HCEC 1CT (cell line): ENCODE measurements at regions not wholly inside any gene's neighbourhood (a gene's known extent, or its start where the extent isn't known, plus 50 kb on each side); places are given as distances from the start of the nearest gene placed in this dataset.
A peak's percentile ranks its signal among the peaks of the same experiment; 100 is the strongest.
"Not testable (repeated sequence)": the region's sequence is repeated elsewhere in the genome, so short reads cannot be mapped to it uniquely, and the experiment has no call there.

Source experiments
- DNase-seq: peaks from one replicate; pipeline ENCODE4 v3.0.0-alpha.2; 2017

DNA sequence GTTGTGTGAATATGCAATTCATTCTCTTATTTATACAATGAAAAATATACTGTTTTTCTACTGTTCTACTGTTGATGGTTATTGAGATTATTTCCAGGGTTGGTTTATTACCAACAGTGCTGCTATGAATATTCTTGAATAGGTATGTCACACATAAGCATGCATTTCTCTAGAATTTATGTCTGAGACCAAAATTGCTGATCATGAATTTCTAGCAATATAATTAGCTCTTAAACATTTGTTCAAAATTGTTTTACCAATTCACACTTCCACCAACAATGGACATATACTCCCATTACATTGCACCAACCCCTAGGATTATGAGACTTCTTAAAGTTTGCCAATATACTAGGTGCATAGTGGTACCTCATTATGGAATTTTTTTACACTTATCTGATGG lies 164.1 kb upstream of the KCNQ5 start:
- DNase-seq = no peak

DNA sequence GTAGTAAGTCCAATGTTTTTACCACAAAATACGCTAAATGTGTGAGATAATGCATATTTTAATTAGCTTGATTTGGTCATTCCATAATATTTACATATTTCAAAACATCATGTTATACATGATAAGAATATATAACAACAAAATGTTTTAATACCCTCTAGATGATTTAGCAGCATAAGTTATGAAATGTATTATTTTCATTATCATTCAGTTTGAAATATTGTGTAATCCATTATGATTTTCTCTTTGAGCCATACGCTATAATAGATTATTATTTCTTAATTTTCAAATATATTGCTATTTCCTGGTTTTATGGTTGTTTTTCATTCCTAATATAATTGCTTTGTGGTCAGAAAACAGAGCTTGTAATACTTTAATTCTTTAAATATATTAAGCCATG lies 163.3 kb upstream of the KCNQ5 start:
- no peak for DNase-seq

DNA sequence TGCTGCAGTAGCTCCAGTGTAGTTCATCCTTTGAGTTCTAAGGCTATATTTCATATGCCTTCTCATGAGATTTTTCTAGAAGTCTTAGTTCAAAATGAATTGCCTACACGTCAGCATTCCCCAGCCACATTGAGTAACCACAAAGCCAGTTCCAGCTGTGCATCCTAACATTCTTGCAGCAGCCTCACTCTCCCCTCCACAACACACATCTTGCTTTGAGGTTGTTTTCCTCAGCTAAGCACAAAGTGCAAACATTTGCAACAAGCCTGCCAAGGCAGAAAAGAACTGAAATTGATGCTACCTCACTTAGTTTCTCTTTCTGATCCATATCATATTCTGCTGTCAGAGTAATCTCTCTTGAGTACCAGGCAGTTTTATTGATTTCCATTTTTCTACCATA lies 160.7 kb upstream of the KCNQ5 start:
- peak; percentile 63 for DNase-seq

DNA sequence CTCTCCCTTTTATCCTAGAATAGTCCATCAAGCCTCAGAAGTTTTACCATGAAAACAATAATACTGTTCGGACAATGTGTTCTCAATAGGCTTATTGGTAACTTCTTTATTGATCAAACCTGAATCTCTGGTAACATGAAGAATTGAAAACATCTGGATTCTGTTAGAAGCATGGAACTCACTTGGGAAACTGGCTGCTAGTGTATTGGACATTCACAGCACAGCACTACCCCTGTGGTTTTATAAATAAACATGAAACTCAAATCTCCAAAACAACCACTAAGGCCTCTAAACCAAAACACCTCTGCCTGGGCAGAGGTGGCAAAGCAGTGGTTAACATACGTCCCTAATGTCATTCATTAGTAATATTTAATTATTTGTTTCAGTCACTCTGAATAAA lies 157.6 kb upstream of the KCNQ5 start:
- peak; percentile 27 for DNase-seq

DNA sequence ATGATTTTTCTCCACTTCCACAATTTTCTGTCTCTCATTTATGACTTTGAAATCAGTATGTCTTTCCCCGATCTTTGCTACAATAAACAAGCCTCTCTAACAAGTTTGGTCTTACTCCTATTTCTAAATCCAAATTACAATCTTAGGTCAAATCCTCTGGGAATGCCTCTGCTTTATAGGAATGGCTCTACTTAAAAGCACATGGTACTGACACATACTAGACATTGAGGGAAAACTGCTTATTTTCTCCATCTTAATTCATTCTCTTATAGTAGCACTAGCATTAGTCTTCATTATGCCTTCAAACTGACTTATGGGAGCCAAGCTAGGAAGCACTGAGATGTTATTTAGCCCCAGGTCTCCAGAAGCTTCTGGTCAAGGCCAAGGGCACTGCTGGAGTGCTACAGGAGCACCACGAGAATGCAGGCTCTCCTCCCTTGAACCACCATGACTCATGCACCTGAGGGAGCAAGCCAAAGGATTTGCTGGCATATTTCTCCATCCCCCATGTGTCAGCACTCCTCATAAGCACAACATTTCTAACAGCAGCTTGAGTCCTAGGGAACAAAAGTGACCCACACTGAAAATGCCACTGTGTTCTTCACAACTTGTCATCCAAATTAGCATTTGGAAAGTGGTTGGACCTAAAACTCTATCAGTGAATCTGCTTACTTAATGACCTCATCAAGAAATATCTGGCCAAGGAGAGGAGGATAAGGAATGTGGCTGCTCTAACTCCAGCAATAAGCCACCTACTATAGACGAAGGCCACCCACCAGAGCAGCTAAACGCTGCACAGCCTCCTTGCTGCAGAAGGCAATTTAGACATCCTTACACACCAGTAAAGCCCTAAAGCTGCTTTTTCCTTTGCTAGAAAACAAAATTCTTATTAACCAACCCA lies 156.8 kb upstream of the KCNQ5 start:
- peak; percentile 80 for DNase-seq

DNA sequence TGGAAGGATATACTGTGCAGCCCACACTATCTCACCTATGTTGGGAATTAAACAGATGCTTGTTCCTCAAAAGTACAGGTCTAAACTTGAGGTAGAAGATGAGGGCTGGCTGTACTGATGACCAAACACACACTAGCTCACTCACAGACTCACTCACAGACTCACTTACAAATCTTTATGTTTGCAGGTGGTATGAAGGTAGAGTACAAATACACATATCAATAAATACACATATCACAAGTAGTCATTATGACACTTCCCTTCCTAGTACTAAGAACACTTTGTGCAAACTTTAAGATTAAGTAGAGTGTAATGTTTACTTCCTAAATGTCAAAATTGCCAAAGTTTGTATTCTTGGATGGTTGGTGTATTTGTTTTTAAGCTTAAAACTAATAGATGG lies 155.4 kb upstream of the KCNQ5 start:
- DNase-seq = no peak

DNA sequence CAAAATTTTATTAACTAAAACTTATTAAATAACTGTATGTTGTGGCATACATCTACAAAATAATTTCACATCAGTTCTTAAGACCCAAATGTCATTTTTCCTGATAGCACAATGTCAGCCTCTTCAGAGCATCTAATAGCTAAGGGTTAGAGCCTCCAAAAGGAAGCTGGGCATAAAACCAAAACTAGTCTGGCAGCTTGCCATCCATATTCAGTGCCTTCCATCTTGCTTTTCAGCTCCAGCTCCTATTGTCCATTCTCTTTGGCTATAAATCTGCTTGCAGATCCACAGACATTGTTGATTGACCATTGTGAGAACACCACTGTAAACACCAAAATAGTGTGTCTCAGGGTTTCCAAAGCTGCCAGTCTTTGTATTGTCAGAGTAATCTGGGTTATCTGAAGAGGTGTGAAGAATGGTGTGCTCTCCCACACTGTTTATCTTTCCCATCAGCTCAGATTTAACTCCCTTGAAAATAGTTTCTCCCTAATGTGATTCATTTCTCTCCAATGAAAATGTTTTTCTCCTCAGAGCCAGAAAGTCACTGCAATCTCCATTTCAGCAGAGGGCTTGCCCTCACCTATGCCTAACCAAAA lies 154.8 kb upstream of the KCNQ5 start:
- no peak for DNase-seq

DNA sequence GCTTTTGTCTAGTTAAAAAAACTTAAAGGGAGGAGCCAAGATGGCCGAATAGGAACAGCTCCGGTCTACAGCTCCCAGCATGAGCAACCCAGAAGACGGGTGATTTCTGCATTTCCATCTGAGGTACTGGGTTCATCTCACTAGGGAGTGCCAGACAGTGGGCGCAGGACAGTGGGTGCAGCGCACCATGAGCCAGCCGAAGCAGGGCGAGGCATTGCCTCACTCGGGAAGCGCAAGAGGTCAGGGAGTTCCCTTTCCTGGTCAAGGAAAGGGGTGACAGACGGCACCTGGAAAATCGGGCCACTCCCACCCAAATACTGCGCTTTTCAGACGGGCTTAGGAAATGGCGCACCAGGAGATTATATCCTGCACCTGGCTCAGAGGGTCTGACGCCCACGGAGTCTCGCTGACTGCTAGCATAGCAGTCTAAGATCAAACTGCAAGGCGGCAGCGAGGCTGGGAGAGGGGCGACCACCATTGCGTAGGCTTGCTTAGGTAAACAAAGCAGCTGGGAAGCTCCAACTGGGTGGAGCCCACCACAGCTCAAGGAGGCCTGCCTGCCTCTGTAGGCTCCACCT lies 152.4 kb upstream of the KCNQ5 start:
- not testable (repeated sequence) for DNase-seq

DNA sequence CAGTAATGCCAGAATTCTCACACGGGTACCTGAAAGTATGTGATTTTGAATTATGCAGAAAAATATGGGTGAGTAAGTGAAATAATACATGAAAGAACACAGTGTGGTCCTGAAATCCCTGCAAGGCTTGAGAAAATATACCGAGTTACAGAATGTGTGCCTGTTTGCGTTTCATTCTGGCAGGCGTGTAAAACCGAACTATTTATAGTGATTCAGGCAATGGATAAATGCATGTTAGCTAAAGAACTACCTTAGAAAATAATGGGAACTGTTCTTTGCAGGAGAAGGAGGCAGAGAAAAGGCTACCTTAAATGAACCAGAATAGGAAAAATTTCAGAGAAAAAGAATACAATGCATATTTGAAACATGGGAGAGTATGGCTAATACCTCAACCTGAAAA lies 145.8 kb upstream of the KCNQ5 start:
- no peak for DNase-seq

DNA sequence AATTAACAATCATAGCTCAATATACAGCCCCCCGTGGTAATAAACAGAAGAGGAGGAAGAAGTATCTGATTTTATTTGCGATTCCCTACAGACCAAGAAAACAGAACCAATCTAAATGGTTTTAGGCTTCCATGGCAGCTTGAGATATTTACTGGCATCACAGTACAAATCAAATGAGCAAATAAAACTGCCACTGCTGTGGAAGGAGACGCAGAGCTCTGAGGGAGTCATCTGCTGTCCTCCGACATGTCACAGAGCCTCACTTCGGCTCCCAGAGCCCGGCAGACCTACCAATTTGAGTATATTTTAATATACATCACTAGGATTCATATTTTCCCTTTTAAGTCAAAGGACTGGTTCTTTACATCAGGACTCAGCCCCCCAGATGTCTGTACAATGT lies 145.2 kb upstream of the KCNQ5 start:
- DNase-seq = no peak

DNA sequence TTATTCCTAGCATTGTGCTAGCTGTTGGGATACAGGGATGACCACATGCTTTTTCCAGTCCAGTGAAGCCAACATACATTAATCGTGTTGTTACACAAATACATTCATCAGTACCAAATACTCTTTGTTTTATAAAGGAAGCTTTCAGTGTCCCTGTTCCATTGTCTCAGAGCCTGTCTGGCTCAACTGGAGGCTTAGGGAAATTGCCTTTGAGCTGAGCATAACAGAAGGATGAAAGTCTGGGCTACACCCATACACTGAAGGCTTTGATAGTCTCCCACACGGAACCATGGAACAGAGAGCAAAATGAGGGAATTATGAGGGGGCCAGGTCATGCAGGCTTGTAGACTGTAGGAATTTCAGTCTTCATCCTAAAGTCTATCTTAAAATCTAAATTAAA lies 126.4 kb upstream of the KCNQ5 start:
- DNase-seq = no peak

DNA sequence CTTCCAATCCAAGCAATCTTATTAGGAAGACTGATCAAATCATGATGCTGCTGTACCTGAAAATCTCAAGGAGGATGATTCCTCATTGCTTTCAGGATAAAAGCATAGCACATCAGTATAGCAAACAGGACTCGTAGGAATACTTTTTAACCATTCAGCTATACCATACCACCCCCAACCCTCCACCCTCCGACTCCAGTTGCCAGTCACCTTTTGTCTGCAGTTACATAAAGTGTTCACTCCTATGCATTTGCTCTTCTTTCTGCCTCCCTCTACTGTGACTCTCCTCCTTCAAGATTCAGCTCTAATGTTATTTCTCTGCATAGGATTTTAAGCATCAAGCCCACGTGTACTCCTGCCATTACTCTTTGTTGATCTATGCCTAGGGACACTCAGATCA lies 124.7 kb upstream of the KCNQ5 start:
- DNase-seq = no peak

DNA sequence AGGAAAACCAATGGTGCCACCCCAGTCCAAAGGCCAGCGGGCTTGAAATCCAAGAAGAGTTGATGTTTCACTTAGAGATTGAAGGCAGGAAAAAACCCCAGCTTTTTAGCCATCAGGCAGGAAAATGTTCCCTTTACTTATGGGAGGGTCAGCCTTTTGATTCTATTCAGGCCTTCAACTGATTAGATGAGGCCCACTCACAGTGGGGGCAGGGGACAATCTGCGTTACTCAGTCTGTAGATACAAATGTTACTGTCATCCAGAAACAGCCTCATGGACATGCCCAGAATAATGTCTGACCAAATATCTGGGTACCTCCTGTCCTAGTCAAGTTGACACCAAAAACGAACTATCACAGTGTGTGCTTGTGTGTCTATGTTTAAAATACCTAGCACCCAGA lies 121.2 kb upstream of the KCNQ5 start:
- DNase-seq = no peak

DNA sequence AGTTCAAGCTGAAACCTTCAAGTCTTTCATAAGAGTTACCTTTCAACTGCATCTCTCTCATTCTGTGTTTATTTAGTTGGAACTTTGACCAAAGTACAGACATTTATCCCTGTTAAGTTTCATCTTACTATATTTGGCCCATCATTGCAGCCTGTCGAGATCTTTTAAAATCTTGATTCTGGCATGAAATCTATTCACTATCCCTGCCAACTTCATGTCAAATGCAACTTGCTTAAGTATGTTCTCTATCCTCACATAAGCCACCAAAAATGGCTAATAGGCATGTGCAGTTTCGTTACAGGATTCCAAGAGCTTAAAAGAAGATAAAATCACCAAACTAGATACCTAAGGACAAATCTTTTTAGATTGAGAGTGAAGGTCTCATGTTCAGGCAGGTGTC lies 117.5 kb upstream of the KCNQ5 start:
- no peak for DNase-seq

DNA sequence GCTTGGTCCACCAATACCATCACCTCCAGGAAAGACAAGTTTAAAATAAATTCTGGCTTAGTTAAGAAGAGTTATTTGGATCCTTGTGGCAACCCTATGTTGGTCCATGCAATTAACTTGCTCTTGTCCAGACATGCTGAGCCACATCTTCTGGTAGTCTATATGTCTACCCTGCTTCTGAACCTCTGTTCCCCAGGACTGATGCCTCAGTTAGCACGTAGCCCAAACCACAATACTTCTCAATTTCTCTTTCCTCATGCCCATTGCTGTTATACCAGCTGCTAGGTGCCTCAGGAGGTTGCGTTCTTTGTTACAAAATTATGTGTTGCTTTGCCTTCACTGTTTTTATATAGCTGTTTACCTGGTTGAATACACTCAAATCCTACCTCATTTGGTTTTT lies 116.4 kb upstream of the KCNQ5 start:
- no peak for DNase-seq

DNA sequence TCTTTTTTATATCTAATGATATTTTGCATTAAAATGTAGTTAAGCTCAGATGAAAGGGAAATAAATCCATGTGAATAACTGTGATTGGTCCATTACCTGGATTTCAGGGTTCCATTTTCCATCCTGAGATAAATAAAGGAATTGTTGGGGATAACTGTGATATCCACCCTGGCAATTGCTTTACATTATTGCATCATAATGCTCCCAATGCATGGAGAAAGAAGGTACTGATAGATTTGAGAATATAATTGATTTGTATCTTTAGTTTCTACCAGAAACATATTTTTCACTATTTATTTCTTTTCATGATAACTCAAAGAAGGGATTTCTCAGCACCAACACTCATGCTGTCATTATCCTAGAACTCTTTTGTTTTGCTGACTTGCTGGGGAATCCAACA lies 102.0 kb upstream of the KCNQ5 start:
- DNase-seq = no peak

DNA sequence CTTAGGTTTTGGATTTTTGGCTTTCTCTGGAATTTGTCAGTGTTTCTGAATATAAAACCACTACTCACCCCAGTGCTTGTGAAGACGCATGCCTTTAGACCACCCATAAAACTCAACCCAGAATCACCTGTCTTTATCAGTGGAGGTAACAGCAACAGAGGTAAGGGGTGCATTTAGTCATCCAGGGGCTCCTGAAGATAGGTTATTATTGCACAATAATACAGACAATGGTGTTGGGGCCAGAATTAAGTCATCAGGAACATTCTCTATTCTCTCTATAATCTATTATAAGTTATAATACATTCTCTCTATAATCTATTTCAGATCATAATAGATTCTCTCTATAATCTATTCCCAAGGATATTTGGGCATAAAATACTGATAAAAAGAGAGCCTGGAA lies 100.2 kb upstream of the KCNQ5 start:
- no peak for DNase-seq

DNA sequence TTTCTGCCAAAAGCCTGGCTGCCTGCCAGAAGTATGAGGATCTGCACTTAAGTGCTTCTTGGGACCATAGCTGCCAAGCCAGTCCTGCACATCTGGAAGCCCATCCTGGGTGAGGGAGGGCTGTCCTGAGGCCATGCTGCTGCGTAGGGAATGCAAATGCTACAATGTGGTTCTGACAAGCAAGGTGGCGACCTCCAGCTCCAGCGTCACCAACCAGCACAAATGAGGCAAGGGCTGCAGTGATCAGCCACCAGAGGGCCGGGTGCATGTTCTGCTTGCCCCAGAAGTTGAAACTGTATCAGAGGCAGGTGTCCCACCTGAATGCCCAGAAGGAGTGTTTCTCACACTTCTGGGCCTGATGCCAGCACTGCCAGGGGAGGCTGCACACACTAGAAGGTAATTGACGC lies 99.1 kb upstream of the KCNQ5 start:
- no peak for DNase-seq

DNA sequence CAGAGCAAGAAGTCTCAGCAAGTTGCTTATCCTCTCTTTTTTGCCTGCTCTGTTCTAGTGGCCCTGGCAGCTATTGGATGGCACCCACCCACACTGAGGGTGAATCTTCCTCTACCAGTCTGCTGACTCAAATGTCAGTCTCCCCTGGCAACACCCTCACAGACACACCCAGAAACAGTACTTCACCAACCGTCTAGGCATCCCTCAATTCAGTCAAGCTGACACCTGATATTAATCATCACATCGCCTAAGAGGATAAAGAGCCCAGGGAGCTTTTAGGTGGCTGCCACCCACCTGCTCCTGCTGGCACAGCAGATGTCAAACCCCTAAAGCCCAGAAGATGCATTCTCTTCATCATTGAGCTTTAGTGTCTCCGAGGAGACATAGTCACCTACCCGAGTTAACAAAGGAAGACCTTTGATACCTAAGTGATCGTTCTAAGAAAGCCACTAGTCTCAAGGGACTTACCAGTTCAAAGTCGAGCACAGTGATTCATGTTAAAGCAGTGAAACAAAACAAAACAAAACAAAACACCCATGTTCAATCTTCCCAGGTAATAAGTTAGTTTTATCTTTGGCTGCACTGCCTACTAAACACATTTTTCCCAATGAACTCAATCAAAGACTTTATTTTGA lies 97.7 kb upstream of the KCNQ5 start:
- no peak for DNase-seq

DNA sequence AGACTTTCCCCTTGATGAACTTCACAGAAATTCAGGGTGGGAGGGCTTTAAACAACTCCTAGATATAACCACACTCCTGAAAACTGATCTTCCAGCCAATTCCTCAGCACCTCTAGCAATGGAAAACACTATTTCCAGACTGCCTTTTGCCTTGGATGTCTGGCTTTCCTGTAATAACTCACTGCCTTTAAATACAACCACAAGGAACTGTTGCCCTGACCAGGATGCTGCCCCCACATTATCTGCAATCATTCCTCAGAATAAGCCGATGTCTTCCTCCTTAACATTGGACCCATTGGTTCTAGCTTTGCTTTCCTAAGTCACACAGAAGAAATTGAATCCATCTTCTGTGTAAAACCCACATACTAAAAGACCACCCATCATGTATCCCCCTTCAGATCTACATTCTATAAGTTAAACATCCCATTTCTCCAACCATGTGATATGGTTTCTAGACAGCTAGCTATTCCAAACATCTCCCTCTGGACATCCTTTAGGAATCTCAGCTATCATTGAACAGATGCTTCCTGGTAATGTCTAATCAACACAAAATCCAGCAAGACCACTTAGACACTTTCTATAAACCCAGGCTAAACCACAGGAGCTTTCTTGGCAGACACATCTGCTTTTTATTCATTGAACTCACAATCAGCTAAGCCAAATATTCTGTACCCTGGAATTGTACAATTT lies 95.9 kb upstream of the KCNQ5 start:
- no peak for DNase-seq

DNA sequence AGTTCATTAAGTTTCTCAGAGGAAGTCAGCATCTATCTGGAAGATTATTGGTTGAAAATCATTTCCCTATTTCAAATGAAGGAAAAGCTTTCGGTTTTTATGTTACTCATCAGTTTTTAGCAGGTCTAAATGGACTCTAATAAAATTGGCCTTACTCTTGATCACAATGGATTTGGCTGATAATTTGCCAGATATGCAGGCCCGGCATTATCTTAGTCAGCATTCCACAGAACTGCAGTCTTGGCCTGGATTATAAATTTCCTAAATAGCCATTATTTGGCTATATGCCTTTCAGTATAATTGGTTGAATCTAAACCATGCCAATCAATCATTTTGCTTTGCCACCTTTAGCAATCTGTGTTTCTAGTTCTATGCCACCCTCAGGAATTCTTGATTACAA lies 91.7 kb upstream of the KCNQ5 start:
- no peak for DNase-seq

DNA sequence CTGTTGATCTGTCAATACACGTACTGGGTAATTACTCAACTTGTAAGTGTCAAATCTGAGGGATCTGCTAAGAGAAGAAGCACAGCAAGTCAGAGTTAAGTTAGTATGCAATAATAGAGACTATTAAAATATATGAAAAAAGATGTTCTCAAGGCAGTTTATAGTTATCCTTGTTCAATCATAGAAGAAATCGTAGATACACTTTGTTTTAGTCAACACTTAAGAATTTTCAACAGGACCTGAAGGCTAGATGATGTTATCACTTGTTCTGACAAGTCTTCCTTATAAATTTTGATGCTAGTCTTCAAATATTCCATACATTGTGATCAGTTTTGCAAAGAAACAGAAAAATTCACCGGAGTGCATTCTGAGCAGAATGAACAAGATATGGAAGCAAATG lies 91.1 kb upstream of the KCNQ5 start:
- no peak for DNase-seq

DNA sequence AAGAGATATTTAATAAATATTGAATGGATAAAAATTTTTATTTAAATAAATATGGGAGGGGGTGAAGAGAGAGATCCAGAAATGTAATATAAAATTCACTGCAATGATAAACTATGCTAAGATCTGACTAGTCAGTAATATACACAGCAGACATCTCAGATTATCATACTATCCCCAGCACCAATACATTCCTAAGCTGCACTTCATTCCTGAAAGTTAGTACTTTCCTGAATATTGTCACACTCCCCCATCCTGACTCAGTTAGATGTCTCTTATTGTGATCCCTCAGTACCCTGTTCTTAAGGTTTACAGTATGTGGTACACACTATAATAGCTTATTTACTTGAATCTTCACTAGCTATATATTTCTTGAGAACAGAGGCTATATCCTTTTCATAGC lies 88.3 kb upstream of the KCNQ5 start:
- DNase-seq = peak; percentile 6
